GM21447 (cell line): ENCODE measurements at regions not wholly inside any gene's neighbourhood (a gene's known extent, or its start where the extent isn't known, plus 50 kb on each side); places are given as distances from the start of the nearest gene placed in this dataset.

Experiments
- ATAC-seq: cut with Tn5 transposase; IDR thresholded peaks from one replicate; pipeline ENCODE4 v1.9.1; 2021; ENCODE audit not compliant: unreplicated experiment

DNA sequence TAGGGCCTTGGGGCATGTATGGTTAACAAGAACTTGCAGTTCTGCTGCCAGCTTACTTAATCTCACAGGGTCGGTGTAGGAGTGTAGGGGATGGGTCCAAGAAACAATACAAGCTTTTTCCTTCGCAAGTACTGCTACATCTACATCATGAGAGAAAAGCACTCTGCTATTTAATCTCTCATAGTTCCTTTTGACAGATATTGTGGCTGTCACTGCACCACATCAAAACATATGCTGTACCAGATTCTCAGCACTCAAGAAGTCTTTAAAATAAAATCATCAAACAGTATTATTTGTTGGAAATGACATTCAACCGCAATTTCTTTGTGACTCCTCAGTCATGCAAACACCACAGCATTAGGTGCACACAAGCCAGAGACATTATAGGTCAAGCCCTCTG, 215.5 kb upstream of the BMP4 start:
- no peak for ATAC-seq

DNA sequence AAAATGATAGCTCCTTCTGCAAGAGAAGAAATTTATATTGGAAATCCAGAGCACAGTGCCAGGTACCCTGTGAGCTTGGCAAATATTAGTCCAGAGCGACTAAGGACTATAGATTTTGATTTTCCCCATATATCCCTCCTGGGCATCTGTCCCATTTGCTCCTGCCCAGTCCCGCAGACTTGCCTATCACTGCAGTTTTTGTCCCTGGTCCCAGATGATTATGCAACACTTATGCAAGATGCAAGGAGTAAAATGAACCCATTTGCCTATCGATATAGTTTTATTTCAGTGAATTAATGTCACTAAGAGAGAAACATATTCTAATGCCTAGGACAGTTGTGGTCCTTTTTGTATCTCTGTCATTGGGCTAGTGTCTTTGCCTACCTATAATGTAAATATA, 215.9 kb upstream of the BMP4 start:
- no peak for ATAC-seq

DNA sequence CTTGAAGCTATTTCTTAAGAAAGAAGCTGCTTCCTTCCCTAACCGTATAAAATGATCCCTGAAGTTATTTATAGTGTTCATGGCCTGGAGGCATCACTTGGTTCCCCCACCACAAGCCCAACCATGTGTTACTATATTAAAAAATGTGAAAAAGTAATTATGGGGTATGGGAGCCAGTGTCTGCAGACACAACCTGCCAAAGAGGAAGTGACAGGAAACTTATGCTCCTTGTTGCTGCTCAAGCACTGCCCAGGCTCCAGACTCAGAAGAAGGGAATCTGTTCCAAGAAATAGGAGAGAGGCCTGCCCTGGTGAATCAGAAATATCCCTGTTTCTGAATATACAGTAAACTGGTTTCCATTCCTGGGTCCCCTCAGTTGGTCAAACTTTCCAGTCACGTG, 217.2 kb upstream of the BMP4 start:
- ATAC-seq, result no peak

DNA sequence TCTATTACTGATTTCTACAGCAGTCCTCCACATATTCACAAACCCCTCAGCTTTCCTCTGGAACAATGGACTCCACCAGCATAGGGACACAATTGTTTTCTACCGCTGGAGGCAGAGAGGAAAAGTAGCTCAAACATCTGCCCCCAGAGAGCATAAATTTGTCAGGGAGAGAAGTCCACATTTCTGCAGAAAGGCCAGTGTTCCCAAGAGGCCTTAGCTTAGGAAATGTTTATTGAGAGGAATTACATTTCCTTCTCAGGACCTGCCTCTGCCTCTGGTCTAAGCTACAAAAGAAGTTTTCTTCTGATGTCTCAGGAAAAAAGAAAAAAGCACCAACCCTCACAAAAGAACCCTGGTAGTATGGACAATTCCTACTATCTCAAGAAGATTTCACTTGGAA, 217.8 kb upstream of the BMP4 start:
- ATAC-seq, result no peak

DNA sequence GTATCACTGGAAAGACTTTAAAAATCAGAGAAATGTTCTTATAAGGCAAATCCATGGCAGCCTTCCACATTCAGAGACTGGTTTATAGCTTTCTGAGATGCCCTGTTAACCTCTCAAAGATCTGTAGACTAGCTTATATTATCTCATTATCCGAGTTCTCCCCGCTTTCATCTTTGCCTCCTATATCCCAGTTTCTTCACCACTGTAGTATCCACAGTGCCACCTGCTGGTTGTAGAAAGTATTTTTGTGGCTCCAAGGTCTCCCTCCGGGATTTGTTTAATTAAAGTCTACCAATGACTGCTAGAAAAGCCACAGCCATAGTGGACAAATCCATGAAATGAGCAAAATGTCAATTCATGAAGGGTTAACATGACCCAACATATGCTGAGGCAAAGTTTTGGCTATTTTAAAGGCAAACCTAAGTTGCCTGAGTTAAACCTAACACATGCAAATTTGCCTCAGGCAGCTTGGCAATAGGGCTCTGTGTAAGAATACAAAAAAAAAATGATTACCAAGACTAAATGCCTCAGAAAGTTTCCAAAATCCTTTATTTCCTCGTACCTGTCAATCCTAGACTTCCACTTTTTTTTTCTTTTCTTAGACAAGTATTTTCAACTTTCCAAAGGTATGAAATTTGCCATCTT, 218.8 kb upstream of the BMP4 start:
- no peak for ATAC-seq

DNA sequence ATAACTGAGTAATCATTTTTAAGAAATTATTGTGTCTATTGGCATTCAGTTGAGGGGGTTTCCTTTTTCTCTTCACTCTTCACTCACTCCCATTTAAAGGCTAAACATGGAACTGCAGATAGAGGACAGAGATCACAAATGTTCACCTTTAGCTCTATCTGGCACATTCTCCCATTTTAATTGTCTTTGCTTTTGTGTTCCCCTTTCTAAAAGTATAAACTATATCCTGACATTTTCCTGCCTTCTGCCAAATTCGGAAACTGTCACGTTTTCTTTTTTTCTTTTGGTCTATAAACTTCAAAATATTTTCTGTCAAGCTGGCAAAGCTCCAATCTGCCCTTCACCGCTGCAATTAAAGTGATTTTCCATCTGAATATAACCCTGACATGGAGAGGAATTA, 219.8 kb upstream of the CDKN3 start:
- no peak for ATAC-seq

DNA sequence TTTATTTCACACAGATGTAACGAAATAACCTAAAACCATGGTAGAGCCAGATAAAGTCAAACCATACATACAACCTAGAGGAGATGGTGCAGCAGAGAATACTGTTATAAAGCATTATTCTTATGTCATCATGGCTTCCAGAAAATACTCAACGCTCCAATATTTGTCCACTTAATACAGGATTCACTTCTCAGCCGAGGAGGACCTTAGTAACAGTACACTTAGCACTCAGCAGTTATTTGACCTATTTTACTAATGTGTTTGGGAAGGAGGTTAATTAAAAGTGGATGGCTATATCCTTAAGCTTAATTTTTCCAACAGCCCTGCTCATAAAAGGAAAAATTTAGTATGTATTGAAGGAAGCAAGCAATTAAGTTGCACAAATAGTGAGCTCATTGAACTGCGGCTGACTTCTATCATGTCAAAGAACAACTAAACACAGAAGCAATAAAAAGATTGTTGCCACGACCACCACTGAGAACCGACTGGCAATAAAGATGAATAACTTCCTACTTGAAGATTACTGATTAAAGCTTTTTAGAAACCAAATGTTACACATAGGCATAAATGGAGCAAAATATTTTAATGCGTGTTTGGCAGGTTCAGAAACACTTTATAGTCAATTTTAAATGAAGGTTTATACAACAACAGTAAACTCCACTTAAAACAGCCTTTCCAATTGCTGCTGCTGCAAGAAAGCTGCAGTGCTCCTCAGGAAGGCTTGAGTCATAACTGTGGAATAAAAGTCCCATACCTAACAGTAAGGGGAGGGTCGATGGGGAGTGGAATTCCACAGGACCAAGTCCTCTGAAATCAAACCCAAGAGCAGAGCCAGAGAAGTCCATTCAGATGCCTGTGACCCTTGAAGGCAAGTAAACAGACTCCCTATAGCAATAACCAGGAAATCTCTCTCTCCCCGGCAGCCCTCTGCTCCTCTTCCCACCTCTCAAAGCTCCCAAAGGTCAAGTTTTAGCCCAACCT, 218.9 kb upstream of the CDKN3 start:
- ATAC-seq, result no peak

DNA sequence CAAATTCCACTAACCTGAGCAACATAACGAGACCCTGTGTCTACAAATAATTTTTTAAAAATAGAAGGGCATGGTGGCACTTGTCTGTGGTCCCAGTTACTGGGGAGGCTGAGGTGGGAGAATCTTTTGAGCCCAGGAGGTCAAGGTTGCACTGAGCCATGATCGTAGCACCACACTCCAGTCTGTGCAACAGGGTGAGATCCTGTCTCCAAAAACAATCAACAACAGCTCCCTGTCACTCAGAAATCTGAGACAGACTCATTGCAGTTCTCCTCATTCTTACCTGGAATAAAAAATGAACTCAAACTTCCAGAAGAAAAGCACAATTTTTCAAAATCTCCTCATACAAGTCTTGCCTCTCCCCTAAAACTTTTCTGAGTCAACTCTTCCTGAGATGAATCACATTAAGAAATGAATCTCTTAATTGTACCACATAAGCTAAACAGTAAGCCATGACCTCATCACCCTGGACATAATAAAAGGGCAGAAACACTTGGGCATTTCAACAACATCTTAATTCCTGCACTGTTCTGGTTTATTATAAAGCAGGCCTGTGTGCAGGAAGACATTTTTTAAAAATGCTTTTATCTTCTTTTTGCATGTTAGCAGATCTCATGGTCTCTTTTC, 214.3 kb upstream of the CDKN3 start:
- ATAC-seq, result no peak

DNA sequence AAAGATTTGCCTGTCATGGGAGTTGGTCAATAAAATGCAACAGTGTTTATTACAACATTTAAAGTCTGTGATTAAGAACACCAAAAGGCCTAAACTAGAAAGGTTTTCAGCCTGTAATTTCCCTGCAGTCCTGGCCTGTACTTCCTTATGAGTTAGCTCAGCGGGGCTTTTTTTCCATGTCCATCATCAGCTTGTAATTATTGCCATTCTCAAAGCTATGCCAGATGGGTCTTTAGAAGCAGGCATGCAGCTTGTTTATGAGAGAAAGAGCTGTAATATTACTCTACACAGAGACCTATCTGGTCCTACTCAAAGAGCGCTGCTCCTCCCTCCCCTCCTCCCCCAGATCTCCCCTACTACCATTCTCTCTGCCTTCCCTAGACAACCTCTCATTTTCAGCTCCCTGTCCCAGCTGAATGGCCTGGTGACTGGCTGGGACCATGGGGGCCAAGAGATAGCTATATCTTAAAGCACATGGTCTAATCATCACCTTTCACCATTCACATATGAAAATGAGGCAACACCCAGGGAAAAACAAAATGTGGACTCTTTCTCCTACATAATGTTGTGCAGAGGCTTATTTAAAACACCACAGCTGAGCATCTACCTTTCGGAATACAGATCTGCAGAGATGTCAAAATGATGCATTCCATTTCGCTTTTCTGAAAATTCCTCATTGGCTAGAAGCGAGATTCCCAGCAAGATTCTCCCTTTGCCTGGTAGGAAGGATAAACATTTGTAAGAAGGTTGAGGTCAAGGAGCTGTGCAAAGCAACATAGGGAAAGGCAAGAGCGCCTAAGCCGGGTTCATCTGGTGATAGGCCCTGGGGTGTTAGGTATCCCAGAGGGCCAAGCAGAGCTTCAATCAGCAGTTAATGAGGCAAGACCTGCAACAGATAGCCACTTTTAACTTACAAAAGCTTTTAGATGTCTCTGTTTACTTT, 209.7 kb upstream of the CDKN3 start:
- no peak for ATAC-seq

DNA sequence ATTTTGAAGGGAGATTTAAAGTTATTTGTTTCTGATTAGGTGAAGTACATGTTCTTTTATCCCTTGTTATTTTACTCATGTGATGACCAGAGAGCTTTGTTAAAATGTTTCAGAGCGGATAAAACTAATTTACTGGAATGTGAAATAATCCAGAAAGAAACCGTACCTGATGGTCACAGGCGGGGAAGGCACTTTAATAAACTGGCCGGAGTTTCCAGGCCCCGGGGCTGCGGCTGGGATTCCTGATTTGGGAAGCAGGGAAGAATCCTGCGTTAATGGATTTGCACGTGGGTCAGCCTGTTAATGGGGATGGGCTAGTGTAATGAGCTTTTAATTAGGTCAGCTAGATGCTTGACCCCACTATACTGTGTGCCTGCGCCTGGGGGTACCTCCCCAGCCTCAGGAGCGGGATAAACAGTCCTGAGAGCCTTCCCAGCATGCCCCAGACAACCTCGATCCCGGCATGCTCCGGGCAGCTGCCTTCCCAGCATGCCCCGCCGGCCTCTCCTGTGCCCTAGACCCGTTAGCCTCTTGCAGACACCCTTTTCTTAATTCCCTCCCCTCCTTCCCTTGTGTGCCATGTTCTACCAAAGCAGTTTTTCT, 208.6 kb upstream of the CDKN3 start:
- ATAC-seq, result no peak

DNA sequence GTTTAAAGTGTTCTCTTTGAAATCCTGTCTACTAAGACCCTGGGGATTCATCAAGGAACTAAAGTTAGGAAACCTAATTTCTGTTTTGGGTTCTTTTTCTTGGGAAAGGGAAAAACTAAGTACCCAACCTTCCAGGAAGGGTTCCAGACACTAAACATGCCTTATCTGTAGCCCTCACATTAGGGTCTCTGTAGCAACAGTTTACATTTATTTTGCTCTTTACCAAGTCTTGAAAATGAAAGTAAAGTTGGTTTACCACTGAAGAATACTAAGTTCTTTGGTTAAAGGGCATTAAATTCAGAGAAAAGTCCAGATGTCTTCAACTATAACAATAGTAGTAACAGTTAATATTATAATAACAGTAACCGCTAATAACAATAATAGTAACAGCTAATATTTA, 207.5 kb upstream of the CDKN3 start:
- no peak for ATAC-seq

DNA sequence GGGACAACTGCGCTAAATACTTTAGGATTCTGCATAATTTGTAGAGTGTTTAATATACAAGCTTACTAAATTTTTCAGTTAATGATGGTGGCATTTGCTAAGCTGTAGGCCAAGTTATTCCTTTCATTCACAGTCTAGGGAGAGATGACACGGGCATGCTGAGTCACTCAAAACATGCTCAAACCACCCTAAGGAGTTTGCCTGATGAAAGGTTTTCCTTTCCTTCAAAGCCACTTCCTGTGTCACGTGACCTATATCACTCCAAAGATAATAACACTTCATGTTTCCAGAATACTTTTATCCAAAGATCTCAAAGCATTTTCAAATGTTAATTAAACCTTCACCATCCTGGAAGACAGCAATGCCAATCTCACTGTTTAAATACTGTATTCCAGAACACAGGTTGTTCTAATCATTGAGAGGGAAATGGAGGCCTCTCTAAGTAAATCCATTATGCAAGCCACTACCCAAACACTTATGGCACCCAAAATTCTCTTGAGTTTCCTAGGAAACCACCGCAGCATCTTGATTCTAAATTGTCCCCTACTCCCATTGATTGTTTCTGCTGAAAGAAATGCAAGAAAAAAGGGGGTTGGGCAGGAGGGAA, 207.0 kb upstream of the CDKN3 start:
- ATAC-seq, result no peak

DNA sequence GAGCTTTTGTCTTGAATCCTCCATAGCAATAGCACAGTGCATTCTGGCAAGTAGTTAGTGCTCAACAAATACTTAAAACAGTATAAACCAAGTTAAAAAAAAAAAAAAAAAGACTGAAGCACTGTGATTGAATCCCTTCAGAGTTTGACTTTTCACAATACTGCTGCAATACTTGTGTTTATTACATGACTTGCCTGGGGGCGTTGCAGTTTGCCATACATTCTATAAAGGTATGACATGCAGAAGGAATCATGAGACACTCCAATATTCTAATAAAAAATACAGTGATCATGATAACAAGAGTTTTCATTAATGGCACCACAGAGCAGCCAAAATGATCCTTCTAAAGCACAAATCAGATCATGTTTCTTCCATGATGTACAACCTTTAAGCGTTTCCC, 205.0 kb upstream of the CDKN3 start:
- no peak for ATAC-seq

DNA sequence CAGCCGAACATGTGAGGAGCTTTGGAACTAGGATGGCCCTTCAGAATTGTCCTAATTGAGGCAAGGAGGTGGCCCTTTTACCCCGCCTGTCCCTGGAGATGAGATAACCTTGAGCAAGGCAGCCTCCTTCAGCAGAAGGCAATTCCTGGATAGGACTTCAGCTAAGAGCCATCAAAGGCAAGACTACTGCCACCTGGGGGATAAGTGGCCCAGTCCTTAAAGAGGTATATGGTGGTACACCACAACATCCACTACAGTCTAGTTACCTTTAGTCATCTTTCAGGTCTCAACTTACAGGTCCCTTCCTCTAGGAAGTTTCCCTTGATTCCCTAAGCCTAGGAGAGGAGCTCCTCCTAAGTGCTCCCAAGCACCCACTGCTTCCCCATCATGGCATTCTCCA, 204.2 kb upstream of the CDKN3 start:
- ATAC-seq, result no peak

DNA sequence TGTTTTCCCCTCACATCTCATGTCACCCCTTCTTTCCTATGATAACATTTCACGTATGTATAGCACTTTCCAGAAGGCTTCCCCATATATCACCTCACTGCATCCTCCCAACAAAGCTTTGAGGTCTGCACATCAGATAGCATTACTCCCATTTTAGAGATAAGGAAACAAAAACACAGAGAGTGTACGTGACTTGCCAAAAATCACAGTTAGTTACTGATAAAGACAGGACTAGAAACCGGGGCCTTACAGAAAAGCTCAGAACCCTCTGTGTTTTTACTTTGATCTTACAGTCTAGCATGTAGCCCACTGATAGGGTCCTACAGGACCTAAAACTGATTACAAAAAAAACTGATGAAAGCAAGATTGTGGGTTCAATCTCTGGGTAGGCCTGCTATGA, 202.9 kb upstream of the CDKN3 start:
- ATAC-seq, result no peak

DNA sequence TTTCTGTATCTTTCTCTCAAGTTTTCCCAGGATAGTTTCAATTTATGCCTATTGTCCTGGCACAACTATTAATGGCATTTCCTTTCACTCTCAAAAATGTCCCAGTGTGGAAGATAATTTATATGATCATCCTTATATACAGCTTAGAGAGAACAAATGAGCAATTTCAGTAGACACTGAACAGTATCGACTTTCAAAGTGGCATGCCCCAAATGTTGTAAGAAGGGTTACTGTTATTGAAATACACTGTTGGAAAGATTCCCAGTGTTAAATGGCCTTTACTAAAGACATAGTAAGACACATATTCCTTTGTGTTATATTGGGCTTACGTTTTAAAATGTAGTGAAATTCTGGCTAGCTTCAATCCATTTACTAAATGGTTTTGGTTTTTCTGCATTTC, 202.3 kb upstream of the CDKN3 start:
- ATAC-seq, result no peak

DNA sequence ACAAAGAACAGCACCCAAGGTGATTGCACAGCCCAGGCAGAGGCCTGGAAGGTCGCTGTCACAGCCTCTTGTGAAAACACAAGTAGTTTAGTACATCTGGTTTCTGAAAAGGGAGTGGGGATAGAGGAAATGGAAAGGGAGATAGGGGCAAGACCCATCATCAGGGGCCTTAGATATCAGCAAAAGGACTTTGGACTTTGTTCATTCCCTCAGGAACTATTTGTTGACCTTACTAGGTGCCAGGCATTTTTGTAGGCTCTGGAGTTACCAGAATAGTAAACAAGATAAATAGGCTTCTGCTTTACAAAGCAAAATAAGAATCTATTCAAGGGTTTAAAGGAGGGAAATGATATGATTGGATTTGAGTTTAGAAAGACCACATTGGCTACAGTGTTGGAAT, 199.4 kb upstream of the CDKN3 start:
- ATAC-seq, result no peak

DNA sequence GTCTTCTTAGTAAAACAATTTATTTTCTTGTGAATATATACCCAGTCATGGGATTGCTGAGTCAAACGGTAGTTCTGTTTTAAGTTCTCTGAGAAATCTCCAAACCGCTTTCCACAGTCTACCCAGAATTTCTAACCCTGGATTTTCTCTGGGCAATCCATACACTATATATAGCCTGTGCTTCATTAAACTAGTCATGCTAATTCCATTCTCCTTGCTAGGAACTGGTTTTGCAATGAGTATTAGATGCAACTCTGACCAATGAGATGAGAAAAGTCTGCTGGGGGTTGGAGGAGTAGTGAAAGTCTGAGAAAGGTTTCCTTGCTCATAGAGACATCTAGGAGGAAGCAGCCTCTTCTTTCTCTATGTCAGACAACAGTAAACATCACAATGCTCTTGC, 196.1 kb upstream of the CDKN3 start:
- ATAC-seq, result no peak

DNA sequence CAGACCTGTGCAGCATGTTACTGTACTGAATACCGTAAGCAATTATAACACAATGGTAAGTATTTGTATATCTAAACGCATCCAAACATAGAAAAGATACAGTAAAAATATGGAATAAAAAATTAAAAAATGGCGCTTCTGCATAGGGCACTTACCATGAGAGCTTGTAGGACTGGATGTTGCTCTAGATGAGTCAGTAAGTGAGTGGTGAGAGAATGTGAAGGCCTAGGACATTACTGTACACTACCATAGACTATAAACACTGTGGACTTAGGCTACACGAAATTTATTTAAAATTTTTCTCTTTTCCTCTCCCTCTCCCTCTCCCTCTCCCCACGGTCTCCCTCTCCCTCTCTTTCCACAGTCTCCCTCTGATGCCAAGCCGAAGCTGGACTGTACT, 194.5 kb upstream of the CDKN3 start:
- ATAC-seq, result no peak

DNA sequence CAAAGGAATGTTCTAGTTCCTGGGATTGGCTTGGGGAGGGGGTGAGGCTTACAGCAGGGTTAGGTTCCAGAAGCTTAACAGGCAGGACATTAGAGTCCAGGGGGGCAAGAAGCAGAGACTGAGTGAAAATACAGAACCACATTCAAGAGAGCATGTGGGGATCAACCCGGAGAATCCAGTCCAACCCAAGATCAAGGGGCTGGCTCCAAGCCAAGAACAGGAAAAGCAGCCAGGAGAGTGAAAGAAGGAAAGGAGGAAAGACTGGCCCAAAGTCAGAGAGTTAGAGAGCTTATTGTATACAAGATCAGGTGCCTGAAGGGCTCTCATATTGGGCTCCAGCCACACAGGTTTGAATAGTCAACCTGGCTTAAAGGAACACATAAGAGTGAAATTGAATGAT, 190.3 kb upstream of the CDKN3 start:
- no peak for ATAC-seq
